HG03457 (cell line): ENCODE measurements at regions not wholly inside any gene's neighbourhood (a gene's known extent, or its start where the extent isn't known, plus 50 kb on each side); places are given as distances from the start of the nearest gene placed in this dataset.
"Not testable (repeated sequence)": the region's sequence is repeated elsewhere in the genome, so short reads cannot be mapped to it uniquely, and the experiment has no call there.

Experiments used
- ATAC-seq: cut with Tn5 transposase; IDR thresholded peaks from one replicate; pipeline ENCODE4 v1.9.1; 2021; ENCODE audit warnings: moderate number of reproducible peaks; ENCODE audit not compliant: unreplicated experiment

DNA sequence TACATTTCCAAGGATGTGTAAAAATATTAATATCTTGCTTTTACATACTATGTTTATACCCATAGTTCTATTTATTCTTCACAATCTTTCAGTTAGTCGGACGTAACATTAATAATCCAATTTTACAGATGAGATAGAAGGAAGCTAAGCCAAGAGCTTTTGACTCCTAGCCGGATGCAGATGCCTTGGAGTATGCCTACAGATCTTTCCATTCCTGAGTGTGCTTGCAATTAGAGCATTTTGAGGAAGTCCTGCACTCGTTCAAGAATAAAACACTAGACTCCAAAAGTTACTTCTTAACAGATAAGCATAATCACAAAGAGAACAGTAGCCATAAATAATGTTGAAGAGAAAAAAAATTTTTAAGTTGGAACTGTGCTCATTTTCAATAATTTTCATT is 337.6 kb upstream of the CLEC14A start:
- no peak for ATAC-seq

DNA sequence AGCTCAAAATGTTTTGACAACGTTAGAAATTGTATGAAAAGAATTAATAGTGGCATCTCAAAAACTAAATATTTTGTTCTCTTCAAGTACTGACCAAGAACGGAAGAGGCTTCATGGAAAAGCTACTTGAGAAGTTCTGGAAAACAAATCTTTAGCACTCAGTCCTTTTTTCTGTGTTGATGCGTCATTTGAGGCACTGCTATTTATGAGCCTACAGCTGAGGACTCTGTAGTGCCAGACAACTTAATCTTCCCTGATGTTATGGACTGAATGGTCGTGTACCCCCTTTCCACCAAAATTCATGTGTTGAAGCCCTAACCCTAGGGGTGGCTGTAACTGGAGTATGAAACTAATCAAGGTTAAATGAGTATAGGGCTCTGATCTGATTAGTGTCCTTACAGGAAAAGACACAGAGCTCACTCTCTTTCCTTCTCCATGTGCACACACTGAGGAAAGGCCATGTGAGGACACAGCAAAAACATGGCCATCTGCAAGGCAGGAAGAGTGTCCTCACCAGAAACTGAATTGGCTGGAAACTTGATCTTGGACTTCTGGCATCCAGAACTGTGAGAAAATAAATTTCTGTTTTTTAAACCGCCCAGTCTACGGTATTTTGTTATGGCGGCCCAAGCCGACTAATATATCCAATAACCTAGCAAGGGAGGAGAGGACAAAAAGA is 337.0 kb upstream of the CLEC14A start:
- ATAC-seq: no peak

GRCh38 chr14:38589747-38590350 is 334.0 kb upstream of the CLEC14A start:
- ATAC-seq: no peak

DNA sequence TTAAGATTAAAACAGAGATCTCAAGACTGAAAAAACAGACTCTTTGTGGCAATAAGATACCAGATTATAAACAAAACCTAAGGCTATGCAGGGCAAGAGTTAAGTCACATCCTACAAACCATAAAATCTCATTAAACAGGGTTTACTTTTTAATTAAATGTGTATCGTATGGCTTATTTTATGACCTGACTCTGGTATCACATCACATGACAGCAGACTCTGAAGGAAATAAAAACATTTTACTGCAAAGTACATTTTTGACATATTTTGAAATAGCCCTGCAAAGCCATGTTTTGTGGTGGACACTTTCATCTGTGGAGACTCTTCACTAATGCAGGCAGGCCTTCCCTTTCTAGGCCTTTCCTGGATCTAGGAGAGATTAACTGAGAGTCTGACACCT is 327.6 kb upstream of the CLEC14A start:
- no peak for ATAC-seq

DNA sequence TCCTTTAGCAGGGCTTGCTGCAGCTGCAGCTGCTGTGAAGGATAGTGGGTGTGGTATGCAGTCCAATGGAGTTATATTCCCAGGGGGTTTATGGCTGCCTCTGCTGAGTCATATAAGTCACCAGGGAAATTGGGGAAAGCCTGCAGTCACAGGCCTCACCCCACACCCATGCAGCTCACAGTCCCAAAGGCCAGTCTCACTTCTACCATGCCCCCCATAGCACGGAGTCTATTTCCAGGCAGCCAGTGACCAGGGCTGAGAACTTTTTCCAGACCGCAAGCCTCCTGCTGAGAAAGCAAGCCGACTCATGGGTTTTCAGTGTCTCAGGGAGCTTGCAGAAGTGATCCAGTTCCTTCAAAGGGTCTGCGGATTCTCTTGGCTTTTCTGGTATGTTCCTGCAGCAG is 322.4 kb upstream of the CLEC14A start:
- ATAC-seq: no peak

- no peak for ATAC-seq
Measured at GRCh38 chr14:38567703-38568102, 311.8 kb upstream of the CLEC14A start.

DNA sequence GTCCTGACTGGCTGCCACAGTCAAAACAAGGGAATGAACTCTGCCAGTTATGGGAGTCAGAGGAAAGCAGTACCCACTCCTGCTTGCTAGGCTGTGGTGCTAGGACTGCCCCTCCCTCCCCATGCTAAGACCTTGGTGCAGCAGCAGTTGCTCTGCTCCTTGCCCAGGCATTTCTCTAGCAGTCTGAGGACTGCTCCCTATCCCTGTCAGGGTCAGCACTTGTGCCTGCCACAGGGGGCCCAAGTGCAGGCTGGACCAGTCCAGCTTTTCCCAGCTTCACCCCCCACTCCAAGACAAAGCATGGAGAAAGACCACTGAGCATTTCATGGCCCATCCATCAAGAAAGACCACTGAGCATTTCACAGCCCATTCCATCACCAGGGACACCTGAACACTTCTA is 305.8 kb upstream of the CLEC14A start:
- no peak for ATAC-seq

DNA sequence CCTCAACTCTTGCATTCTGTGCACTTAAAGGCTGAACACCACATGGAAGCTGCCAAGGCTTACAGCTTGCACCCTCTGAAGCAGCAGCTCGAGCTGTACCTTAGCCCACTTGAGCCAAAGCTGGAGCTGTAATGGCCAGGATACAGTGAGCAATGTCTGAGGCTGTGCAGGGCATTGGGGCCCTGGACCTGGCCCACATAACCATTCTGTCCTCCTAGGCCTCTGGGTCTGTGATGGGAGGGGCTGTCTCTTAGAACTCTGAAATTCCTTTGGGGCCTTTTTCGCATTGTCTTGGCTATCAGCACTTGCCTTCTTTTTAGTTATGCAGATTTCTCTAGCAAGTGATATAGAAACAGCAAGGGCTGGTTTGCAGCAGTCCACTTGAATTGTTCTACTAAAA is 303.8 kb upstream of the CLEC14A start:
- no peak for ATAC-seq

GRCh38 chr14:38557391-38557790 is 301.5 kb upstream of the CLEC14A start:
- not testable (repeated sequence) for ATAC-seq

DNA sequence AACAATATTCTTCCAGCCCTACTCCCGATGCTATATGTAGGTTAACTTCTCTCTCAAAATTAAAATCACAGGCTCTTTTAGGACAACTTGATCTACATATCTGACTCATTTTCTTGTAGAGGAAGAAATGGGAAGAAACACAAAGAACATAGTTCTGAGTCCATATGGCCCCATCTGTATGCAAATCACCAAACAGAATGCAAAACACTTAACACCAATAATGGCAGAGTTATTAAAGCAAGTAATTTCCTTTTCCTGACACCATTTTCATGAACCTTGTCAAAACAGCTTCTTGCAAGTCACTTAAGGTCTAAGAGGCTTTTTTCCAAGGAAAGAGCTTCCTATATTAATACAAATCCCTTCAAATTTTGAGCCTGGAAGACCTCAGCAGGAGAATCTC is 300.4 kb upstream of the CLEC14A start:
- ATAC-seq: no peak

GRCh38 chr14:38554026-38554425 is 298.1 kb upstream of the CLEC14A start:
- no peak for ATAC-seq

GRCh38 chr14:38553586-38553985 is 297.7 kb upstream of the CLEC14A start:
- no peak for ATAC-seq

- no peak for ATAC-seq
Measured at GRCh38 chr14:38549564-38549963, 293.7 kb upstream of the CLEC14A start.

GRCh38 chr14:38547961-38548490 is 292.1 kb upstream of the CLEC14A start:
- ATAC-seq: no peak

DNA sequence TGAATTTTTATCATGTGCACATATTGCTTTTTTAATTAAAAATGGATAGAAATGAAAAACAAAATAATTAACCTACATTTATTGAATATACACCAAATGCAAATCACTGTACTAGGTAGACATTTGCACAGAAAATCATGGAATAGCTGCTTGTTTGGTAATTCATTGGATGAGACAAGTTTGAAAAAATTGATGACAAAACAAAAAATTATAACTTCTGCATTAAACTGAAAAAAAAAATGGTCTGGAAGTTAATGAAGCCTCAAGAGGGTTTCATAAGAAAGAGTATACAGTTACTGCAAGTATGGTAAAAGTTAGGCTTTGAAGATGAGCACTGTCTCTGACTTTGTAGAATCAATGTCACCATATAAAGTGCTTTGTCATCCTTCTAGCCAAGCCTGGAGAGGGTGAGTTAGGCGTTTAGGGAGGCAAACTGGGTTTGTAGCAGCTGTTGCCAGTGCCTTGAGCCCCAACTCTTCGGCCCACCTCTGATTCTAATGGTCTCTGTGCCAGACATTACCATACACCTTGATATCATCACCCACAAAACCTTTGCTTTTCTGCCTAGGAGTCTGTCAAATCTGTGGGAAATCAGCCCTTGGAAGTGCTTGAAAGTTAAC is 291.1 kb upstream of the CLEC14A start:
- no peak for ATAC-seq

DNA sequence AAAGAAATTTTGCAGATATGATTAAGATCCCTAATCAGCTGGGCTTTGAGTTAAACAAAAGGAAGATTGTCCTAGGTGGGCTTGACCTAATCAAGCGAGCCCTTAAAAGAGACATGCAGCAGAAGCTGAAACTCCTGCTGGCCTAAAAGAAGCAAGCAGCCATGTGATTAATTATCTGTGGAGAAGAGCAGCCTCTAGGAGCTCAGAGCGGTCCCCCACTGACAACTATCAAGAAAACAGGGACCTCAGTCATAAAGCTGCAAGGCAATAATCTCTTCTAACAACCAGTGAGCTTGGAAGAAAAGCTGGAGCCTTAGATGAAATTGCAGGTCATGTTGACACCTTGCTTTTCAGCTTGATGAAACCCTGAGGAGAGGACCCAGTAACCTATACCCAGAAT is 288.9 kb upstream of the CLEC14A start:
- no peak for ATAC-seq

DNA sequence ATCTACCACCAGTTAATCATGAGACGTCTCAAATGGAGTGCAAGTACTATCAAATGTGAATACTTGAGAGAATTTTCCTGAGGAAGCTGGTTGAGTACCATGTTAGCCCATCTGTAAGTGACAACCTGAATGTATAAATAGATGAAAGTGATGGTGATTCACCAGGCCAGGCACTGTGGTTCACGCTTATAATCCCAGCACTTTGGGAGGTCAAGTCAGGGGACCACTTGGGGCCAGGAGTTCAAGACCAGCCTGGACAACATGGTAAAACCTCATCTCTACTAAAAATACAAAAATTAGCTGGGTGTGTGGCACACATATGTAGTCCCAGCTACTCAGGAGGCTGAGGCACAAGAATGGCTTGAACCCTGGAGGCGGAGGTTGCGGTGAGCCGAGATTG is 288.0 kb upstream of the CLEC14A start:
- ATAC-seq: not testable (repeated sequence)

GRCh38 chr14:38538053-38538452 is 282.2 kb upstream of the CLEC14A start:
- ATAC-seq: not testable (repeated sequence)

- ATAC-seq: no peak
Measured at GRCh38 chr14:38536376-38537038, 280.6 kb upstream of the CLEC14A start.

DNA sequence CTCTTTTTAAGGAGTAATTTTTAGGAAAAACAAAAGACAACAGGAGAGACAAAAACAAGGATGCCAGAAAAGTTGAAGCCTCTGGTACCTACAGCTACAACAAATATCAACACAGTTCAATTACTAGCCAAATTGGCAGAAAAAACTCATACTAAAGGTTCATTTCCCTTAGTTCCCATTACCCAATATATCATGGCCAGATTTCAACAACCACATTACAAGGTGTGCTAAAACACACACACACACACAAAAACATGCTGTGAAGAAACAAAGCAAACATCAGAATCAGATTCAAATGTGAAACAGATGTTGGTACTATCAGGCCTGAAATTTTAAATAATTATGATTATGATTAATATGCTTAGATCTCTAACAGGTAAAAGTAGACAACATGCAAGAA is 272.7 kb upstream of the CLEC14A start:
- no peak for ATAC-seq

DNA sequence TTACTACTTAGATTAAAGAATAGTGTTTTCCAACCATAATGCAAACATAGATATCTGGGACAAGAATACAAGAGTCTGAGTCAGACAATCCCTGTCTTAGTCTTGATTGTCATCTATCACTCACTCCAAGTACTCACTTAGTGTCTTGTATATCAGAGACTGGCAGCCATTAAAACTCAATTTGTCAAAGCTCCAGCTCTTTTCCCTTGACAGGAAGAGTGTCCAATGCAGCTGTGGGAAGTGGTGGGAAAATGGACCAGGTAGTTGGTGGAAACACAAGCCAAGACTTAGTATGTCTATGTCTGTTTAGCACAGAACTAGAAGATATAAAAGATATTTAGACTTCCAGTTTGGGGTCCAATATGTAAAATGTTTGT is 271.6 kb upstream of the CLEC14A start:
- ATAC-seq: no peak
